IPS DF 6.9 (cell line): ENCODE measurements at regions not wholly inside any gene's neighbourhood (a gene's known extent, or its start where the extent isn't known, plus 50 kb on each side); places are given as distances from the start of the nearest gene placed in this dataset.

Source experiments
- DNase-seq: peaks from one replicate; pipeline ENCODE4 v3.0.0-alpha.2; 2013; ENCODE audit warnings: low read depth, low spot score
- H3K27ac ChIP-seq: one replicate; pipeline ENCODE4 v1.5.1; 2013; ENCODE audit warnings: low read length, control low read depth
- H3K27me3 ChIP-seq: 2 replicates; pipeline ENCODE4 v1.6.1; 2013; ENCODE audit warnings: mild to moderate bottlenecking, low read length; ENCODE audit not compliant: control insufficient read depth, insufficient read depth
- H3K36me3 ChIP-seq: 2 replicates; pipeline ENCODE4 v1.6.1; 2013; ENCODE audit warnings: low read length; ENCODE audit not compliant: control insufficient read depth, insufficient read depth
- H3K4me1 ChIP-seq: 2 replicates; pipeline ENCODE4 v1.6.1; 2013; ENCODE audit warnings: low read length; ENCODE audit not compliant: control insufficient read depth, insufficient read depth
- H3K4me3 ChIP-seq: 2 replicates; pipeline ENCODE4 v1.5.1; 2013; ENCODE audit warnings: mild to moderate bottlenecking, low read length
- H3K9me3 ChIP-seq: 2 replicates; pipeline ENCODE4 v1.6.1; 2013; ENCODE audit warnings: low read length, inconsistent platforms; ENCODE audit not compliant: control insufficient read depth, insufficient read depth
- WGBS: extraction: QIAGEN DNeasy Blood & Tissue Kit; methylation state at CpG from one replicate; pipeline ENCODE4 v1.1.7; 2013; ENCODE audit warnings: mixed read lengths, missing lambda C conversion rate; ENCODE audit not compliant: insufficient read length, insufficient coverage; 5-methylcytosine and 5-hydroxymethylcytosine counted together

DNA sequence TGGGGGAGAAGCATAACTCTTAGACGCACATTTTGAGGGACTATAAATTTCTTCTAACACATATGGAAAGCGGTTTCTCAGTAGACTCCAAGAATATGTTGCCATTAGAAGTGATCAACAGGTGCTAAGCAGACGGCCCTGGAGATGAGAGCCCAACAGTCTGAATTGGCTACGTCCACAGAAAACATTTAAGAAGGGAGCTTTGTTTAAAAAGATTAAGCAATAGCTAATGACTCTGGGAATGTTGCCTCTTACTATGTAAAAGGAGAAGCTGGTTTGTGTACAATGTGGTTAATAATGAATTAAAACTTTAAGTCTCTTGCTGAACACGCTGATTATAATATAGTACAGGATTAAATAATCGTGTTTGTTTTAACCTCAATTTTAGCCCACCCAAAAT is 399.5 kb downstream of the SMARCA1 start:
- DNase-seq, result no peak
- no CpG with 5 or more reads among the region's 6 CpGs for WGBS

DNA sequence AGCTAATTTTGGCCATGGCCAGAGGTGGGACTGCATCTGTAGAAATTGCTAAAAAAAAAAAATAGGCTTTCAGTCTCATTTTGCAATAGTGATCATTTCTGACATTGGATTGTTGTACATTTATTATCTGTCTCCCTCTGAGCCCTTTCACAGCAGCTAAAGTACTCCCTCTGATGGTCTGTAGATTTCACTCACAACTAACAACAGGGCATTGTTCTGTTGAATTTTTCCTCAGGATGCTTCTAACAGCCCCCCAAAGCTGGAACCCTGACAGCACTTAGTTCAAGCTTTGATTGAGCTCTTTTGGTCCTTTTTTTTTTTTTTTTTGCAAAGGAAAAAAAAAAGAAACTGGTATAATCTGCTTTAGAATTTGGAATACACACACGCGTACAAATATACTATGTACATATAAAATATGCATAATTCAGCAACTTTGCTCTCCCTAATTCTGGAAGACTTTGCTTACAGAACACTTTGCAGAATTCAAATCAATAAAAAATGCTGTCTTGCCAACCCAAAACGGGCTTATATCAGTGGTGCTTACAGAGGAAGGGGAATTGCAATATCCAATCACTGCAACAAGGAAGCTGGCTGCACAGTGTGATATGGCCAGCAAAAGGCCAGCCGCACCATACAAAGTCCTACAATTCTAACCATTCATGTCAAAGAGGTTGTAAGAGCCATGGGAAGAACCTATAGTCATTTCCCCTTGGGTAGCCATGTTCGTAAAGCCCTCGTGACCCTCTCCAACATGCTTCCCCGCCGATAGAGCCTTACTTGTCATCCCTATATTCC is 406.4 kb downstream of the SMARCA1 start:
- no peaks in the 10 kb centered on the region for H3K36me3 ChIP-seq
- no peaks in the 10 kb centered on the region for H3K4me1 ChIP-seq
- no peak for DNase-seq
- WGBS, result no CpG with 5 or more reads among the region's 8 CpGs
- H3K4me3 ChIP-seq, result no peak overlapping the region
- H3K27me3 ChIP-seq, result no peaks in the 10 kb centered on the region
- H3K9me3 ChIP-seq, result no peaks in the 10 kb centered on the region
- H3K27ac ChIP-seq, result no peak overlapping the region

More for the DNA sequence above, 399.5 kb downstream of the SMARCA1 start:
- no peaks in the 10 kb centered on the region for H3K27me3 ChIP-seq
- no peak overlapping the region for H3K27ac ChIP-seq
- H3K4me3 ChIP-seq, result no peak overlapping the region
- no peaks in the 10 kb centered on the region for H3K9me3 ChIP-seq
- H3K4me1 ChIP-seq, result no peaks in the 10 kb centered on the region
- H3K36me3 ChIP-seq, result no peaks in the 10 kb centered on the region

- no peak for DNase-seq
- no peaks in the 10 kb centered on the region for H3K4me1 ChIP-seq
- H3K4me3 ChIP-seq, result no peak overlapping the region
- H3K27me3 ChIP-seq, result no peaks in the 10 kb centered on the region
- H3K27ac ChIP-seq, result no peak overlapping the region
- no peaks in the 10 kb centered on the region for H3K9me3 ChIP-seq
- no CpG with 5 or more reads among the region's 1 CpG for whole genome bisulfite sequencing
- no peaks in the 10 kb centered on the region for H3K36me3 ChIP-seq
Observed at GRCh38 chrX:129115935-129116334, 407.4 kb downstream of the SMARCA1 start.

- WGBS, result no CpG with 5 or more reads among the region's 1 CpG
- Histone ChIP-seq H3K36me3 (no peaks in the 10 kb centered on the region), H3K27me3 (no peaks in the 10 kb centered on the region), H3K4me1 (no peaks in the 10 kb centered on the region), H3K27ac (no peak overlapping the region), H3K4me3 (no peak overlapping the region), H3K9me3 (no peaks in the 10 kb centered on the region)
- peak; percentile 31 for DNase-seq
Observed at GRCh38 chrX:129115104-129115503, 408.2 kb downstream of the SMARCA1 start.

DNA sequence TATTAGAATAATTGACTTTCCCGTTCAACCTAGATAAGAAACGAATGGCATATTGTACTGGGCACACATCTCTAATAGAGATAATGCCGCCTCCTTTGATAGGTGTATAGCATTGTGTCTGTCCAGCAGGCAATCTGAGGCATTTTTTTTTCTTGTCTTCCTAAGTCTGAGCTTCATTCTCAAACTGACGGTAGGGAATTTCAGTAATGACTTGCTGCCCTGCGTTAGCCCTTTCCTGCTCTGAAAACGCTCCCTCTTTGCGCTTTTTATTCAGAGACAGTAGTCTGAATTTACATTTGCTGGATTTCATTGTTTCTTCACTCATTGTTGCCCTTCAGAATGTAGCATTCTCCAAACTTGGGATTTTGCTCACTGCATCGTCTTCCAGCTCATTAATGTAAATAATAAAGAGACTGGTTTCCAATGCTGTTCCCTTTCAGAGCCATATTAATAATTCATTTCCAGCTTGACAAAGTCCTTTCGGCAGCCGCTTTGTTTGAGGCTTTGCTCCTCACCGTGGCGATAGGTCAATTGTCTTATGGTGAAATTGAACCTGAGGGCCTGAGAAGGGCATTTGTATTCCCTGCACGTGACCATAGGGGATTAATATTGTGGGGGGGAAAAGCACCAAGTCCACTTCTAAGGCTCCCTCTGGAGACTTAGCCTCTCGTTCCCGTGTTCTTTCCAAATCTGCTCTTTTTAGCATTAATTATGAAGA is 412.1 kb downstream of the SMARCA1 start:
- no peaks in the 10 kb centered on the region for H3K4me1 ChIP-seq
- no peaks in the 10 kb centered on the region for H3K27me3 ChIP-seq
- H3K4me3 ChIP-seq, result no peak overlapping the region
- H3K9me3 ChIP-seq, result no peaks in the 10 kb centered on the region
- no peak for DNase-seq
- WGBS, result no CpG with 5 or more reads among the region's 15 CpGs
- no peak overlapping the region for H3K27ac ChIP-seq
- no peaks in the 10 kb centered on the region for H3K36me3 ChIP-seq

DNA sequence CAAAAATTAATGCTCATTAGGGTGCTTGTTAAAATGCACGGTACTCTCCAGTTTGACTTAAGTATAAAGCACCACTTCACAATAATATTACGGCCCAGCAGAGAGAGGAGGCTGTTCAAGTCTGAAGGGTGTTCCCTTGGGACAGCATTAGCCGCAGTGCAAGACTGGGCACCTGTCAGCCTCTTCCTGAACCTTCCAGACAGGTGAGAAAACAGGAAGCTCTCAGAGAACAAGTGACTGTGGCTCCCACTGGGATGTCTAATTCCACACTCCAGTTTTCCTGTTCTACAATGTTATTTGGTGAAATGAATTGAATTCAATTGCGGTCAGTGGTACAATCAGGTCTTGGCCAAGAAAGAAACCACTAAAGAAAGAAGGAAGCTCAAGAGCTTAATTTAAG is 414.4 kb downstream of the SMARCA1 start:
- Histone ChIP-seq H3K27me3 (no peaks in the 10 kb centered on the region), H3K4me3 (no peak overlapping the region), H3K27ac (no peak overlapping the region), H3K4me1 (no peaks in the 10 kb centered on the region), H3K9me3 (no peaks in the 10 kb centered on the region), H3K36me3 (no peaks in the 10 kb centered on the region)
- WGBS, result no CpG with 5 or more reads among the region's 4 CpGs
- no peak for DNase-seq

- Histone ChIP-seq H3K9me3 (no peaks in the 10 kb centered on the region), H3K36me3 (no peaks in the 10 kb centered on the region), H3K4me3 (no peak overlapping the region), H3K27ac (no peak overlapping the region), H3K4me1 (no peaks in the 10 kb centered on the region), H3K27me3 (no peaks in the 10 kb centered on the region)
- WGBS, result no CpG with 5 or more reads among the region's 3 CpGs
- no peak for DNase-seq
Observed at GRCh38 chrX:129099207-129099606, 424.1 kb downstream of the SMARCA1 start.

DNA sequence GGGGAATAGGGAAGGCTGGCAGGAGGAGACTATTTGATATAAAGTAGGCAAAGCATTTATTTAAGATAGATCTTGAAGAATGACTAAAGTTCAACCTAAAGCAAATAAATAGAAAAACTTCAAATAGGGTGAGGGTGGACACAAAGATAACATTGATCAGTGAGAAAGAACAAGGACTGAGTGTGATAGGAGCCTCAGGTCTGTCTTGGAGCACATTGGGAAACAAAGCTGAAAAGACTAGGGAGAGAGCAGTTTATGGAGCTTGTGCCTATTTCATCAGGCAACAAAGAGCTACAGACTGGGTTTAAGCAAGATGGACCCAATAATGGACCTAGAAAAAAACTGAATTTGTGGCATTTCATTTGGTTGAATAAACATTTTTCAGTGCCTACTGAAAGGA is 425.6 kb downstream of the SMARCA1 start:
- no peak for DNase-seq
- Histone ChIP-seq H3K27ac (no peak overlapping the region), H3K27me3 (no peaks in the 10 kb centered on the region), H3K4me3 (no peak overlapping the region), H3K36me3 (no peaks in the 10 kb centered on the region), H3K9me3 (no peaks in the 10 kb centered on the region), H3K4me1 (no peaks in the 10 kb centered on the region)

DNA sequence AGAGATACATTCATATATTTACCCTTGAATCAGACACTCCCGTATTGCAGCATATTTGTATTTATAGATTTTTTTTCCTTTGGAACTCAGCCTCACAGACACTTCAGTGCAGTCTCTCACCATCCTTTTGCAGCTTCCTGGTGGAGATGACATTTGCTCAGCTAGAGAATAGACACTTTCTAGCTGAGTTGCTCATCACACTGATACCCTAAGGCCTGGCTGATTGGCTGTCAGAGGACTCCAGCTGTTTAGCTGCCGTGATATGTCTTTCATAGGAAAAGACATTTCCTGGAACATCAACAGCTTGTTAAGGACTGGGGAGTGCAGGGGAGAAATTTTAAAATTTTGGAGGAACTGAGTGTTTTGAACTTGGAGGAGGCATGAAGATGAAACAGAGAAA is 429.6 kb downstream of the SMARCA1 start:
- Histone ChIP-seq H3K36me3 (no peaks in the 10 kb centered on the region), H3K27me3 (no peaks in the 10 kb centered on the region), H3K4me1 (no peaks in the 10 kb centered on the region), H3K27ac (no peak overlapping the region), H3K9me3 (no peaks in the 10 kb centered on the region), H3K4me3 (no peak overlapping the region)
- DNase-seq, result no peak
- no CpG with 5 or more reads among the region's 2 CpGs for WGBS

DNA sequence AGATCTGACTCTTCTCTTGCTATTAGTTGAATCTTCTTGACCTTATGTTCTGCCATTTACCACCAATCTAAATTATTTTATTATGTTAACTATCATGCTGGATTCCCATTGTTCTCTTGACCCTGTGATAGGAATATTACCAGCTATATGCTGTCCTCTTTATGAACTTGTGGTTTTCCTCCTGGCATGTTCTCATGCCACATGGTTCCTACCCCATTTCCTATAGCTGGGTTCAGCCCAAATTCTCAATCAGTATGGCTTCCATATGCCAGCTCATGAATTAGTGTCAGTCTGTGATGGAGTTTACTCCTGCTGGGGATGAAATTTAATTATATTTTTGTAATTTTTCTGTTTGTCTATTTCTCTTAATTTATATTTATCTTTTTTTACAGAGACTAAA is 430.5 kb downstream of the SMARCA1 start:
- no peak for DNase-seq
- Histone ChIP-seq H3K4me3 (no peak overlapping the region), H3K36me3 (no peaks in the 10 kb centered on the region), H3K27me3 (no peaks in the 10 kb centered on the region), H3K4me1 (no peaks in the 10 kb centered on the region), H3K9me3 (no peaks in the 10 kb centered on the region), H3K27ac (no peak overlapping the region)

DNA sequence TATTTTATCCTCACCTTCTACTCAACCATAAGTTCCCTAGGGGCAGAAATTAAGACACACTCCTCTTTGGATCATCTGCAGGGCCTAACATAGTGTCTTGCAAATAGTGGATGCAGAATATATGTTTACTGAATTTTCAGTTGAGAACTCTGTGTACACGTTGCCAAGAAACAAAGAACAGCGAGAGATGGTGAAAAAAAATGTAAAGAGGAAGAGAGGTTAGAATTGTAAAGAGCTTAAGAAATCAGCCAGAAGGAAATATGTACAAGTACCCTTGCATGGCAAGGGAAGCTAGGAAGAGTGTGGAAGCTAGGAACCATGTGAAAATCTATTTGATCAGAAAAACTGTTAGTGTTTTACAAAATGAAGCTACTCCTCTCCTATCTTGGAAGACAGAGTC is 431.0 kb downstream of the SMARCA1 start:
- Histone ChIP-seq H3K9me3 (no peaks in the 10 kb centered on the region), H3K27ac (no peak overlapping the region), H3K27me3 (no peaks in the 10 kb centered on the region), H3K36me3 (no peaks in the 10 kb centered on the region), H3K4me3 (no peak overlapping the region), H3K4me1 (no peaks in the 10 kb centered on the region)
- WGBS, result no CpG with 5 or more reads among the region's 2 CpGs
- no peak for DNase-seq
